H9 (cell line): ENCODE measurements at regions not wholly inside any gene's neighbourhood (a gene's known extent, or its start where the extent isn't known, plus 50 kb on each side); places are given as distances from the start of the nearest gene placed in this dataset.

Experiments used
- DNase-seq: peaks from one replicate; pipeline ENCODE4 v3.0.0-alpha.2; 2017
- H2AFZ ChIP-seq: one replicate; pipeline ENCODE4 v1.6.1; 2013; ENCODE audit warnings: mild to moderate bottlenecking, low read length, control low read depth, moderate library complexity
- H2AK5ac ChIP-seq: 2 replicates; pipeline ENCODE4 v1.6.1; 2013; ENCODE audit warnings: low read length, control low read depth, mixed read lengths; ENCODE audit not compliant: insufficient read length
- H2BK120ac ChIP-seq: one replicate; pipeline ENCODE4 v1.6.1; 2013; ENCODE audit warnings: low read depth, mild to moderate bottlenecking, low read length, control low read depth, inconsistent platforms; ENCODE audit not compliant: poor library complexity, severe bottlenecking
- H2BK12ac ChIP-seq: 2 replicates; pipeline ENCODE4 v1.6.1; 2013; ENCODE audit warnings: low read length, control low read depth, mixed read lengths, low read depth; ENCODE audit not compliant: insufficient read length
- H2BK15ac ChIP-seq: 2 replicates; pipeline ENCODE4 v1.6.1; 2013; ENCODE audit warnings: low read depth, low read length, control low read depth
- H2BK20ac ChIP-seq: one replicate; pipeline ENCODE4 v1.6.1; 2013; ENCODE audit warnings: low read depth, mild to moderate bottlenecking, low read length, control low read depth, inconsistent platforms; ENCODE audit not compliant: poor library complexity, severe bottlenecking
- H2BK5ac ChIP-seq: 2 replicates; pipeline ENCODE4 v1.6.1; 2013; ENCODE audit warnings: low read length, control low read depth, mixed read lengths; ENCODE audit not compliant: insufficient read length
- H3K14ac ChIP-seq: 2 replicates; pipeline ENCODE4 v1.6.1; 2013; ENCODE audit warnings: low read length, control low read depth; ENCODE audit not compliant: insufficient read depth
- H3K18ac ChIP-seq: 2 replicates; pipeline ENCODE4 v1.6.1; 2013; ENCODE audit warnings: low read depth, mild to moderate bottlenecking, mixed read lengths, low read length, control low read depth; ENCODE audit not compliant: insufficient read length
- H3K23ac ChIP-seq: 2 replicates; pipeline ENCODE4 v1.6.1; 2013; ENCODE audit warnings: low read length, control low read depth, mixed read lengths, low read depth; ENCODE audit not compliant: insufficient read length
- H3K23me2 ChIP-seq: 2 replicates; pipeline ENCODE4 v1.6.1; 2013; ENCODE audit warnings: low read depth, mild to moderate bottlenecking, mixed read lengths, low read length, control low read depth; ENCODE audit not compliant: insufficient read length, poor library complexity, severe bottlenecking
- H3K27ac ChIP-seq: 2 replicates; pipeline ENCODE4 v1.5.1; 2013; ENCODE audit warnings: low read length, control low read depth, mixed read lengths, low read depth; ENCODE audit not compliant: insufficient read length
- H3K27me3 ChIP-seq: 2 replicates; pipeline ENCODE4 v1.6.1; 2013; ENCODE audit warnings: low read length, control low read depth, inconsistent platforms; ENCODE audit not compliant: insufficient read depth
- H3K4ac ChIP-seq: 2 replicates; pipeline ENCODE4 v1.6.1; 2013; ENCODE audit warnings: low read depth, mild to moderate bottlenecking, control low read depth, inconsistent platforms, low read length, moderate library complexity
- H3K4me1 ChIP-seq: 2 replicates; pipeline ENCODE4 v1.6.1; 2013; ENCODE audit warnings: low read length, control low read depth, inconsistent platforms; ENCODE audit not compliant: insufficient read depth
- H3K4me2 ChIP-seq: 2 replicates; pipeline ENCODE4 v1.6.1; 2013; ENCODE audit warnings: low read length, control low read depth, mixed read lengths; ENCODE audit not compliant: insufficient read length, insufficient read depth
- H3K56ac ChIP-seq: 2 replicates; pipeline ENCODE4 v1.6.1; 2013; ENCODE audit warnings: low read depth, mild to moderate bottlenecking, mixed read lengths, low read length, control low read depth; ENCODE audit not compliant: insufficient read length
- H3K79me1 ChIP-seq: 2 replicates; pipeline ENCODE4 v1.6.1; 2013; ENCODE audit warnings: low read depth, mild to moderate bottlenecking, moderate library complexity, low read length, control low read depth, inconsistent platforms; ENCODE audit not compliant: insufficient read depth, poor library complexity, severe bottlenecking
- H3K79me2 ChIP-seq: 2 replicates; pipeline ENCODE4 v1.6.1; 2013; ENCODE audit warnings: low read length, control low read depth, inconsistent platforms; ENCODE audit not compliant: insufficient read depth
- H3K9ac ChIP-seq: 2 replicates; pipeline ENCODE4 v1.6.1; 2013; ENCODE audit warnings: low read length, control low read depth, mixed read lengths; ENCODE audit not compliant: insufficient read length; ENCODE audit errors: extremely low read depth
- H3K9me3 ChIP-seq: one replicate; pipeline ENCODE4 v1.6.1; 2013; ENCODE audit warnings: low read depth, low read length, inconsistent platforms; ENCODE audit not compliant: control insufficient read depth
- H3T11ph ChIP-seq: one replicate; pipeline ENCODE4 v1.6.1; 2013; ENCODE audit warnings: mild to moderate bottlenecking, low read length, control low read depth, inconsistent platforms
- H4K20me1 ChIP-seq: one replicate; pipeline ENCODE4 v1.6.1; 2013; ENCODE audit not compliant: control insufficient read depth, insufficient read length, insufficient read depth
- H4K5ac ChIP-seq: 2 replicates; pipeline ENCODE4 v1.6.1; 2013; ENCODE audit warnings: low read depth, mild to moderate bottlenecking, mixed read lengths, low read length, control low read depth; ENCODE audit not compliant: insufficient read length
- H4K8ac ChIP-seq: replicated peaks from 2 replicates; pipeline ENCODE4 v1.6.1; 2013; ENCODE audit warnings: low read length, control low read depth, mixed read lengths, low read depth; ENCODE audit not compliant: insufficient read length
- H4K91ac ChIP-seq: 2 replicates; pipeline ENCODE4 v1.6.1; 2013; ENCODE audit warnings: low read depth, mild to moderate bottlenecking, moderate library complexity, mixed read lengths, low read length, control low read depth; ENCODE audit not compliant: insufficient read length
- H3K27ac Mint-ChIP-seq, 3 experiments: 2 replicates in 2 of 3; 3 replicates in 1 of 3; pipeline ENCODE4 v1.8.0; 2020 to 2021; ENCODE audit warnings: mixed read lengths in 3 of 3, mild to moderate bottlenecking in 1 of 3, moderate library complexity in 1 of 3
- H3K27me3 Mint-ChIP-seq: 2 replicates; pipeline ENCODE4 v1.8.0; 2021; ENCODE audit warnings: low read depth, mild to moderate bottlenecking, moderate library complexity, mixed read lengths
- H3K36me3 Mint-ChIP-seq, 3 experiments: 2 replicates in 2 of 3; 3 replicates in 1 of 3; pipeline ENCODE4 v1.8.0; 2020 to 2021; ENCODE audit warnings: low read depth in 3 of 3, mixed read lengths in 3 of 3; ENCODE audit not compliant: insufficient read depth in 1 of 3
- H3K4me1 Mint-ChIP-seq, 2 experiments: 2 replicates each; pipeline ENCODE4 v1.8.0; 2020; ENCODE audit warnings: mixed read lengths in 2 of 2
- H3K4me3 Mint-ChIP-seq, 2 experiments: 2 replicates in 1 of 2; 3 replicates in 1 of 2; pipeline ENCODE4 v1.8.0; 2020 to 2021; ENCODE audit warnings: mild to moderate bottlenecking in 2 of 2, mixed read lengths in 2 of 2, moderate library complexity in 1 of 2
- H3K9me3 Mint-ChIP-seq, 2 experiments: 2 replicates in 1 of 2; 3 replicates in 1 of 2; pipeline ENCODE4 v1.8.0; 2020; ENCODE audit warnings: mild to moderate bottlenecking in 2 of 2, mixed read lengths in 2 of 2, moderate library complexity in 1 of 2
- WGBS: extraction: QIAGEN DNeasy Blood & Tissue Kit; methylation state at CpG from one replicate; pipeline ENCODE4 v1.1.7; 2013; ENCODE audit warnings: missing lambda C conversion rate, low lambda C conversion rate, mixed read lengths; ENCODE audit not compliant: insufficient read length; ENCODE audit errors: extremely low coverage; 5-methylcytosine and 5-hydroxymethylcytosine counted together
- TF ChIP-seq, protein P1 (sequence below): fragments of 200-600 bp; sonication (generic); conservative IDR thresholded peaks from 3 replicates; pipeline ENCODE4 v1.8.0; 2021; ENCODE audit warnings: antibody characterized with exemption, mild to moderate bottlenecking

DNA sequence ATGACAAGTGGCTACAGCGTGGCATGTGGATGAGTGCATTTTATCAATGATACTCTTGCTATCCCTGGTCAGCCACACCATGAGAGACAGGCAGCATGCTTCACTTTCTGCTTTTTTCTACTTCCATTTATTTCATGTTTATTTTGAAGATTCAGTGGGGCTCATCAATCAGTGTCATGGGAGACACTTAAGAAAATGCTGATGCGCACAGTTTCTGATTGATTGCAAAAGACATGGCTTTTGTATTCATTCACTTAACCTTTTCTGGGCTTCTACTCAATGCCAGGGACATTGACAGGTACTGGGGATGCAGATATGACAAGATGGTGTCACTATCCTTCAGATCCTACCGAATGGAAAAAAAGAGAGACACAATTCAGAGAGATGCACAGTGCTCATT is 50.9 kb upstream of the CFAP161 start:
- Histone ChIP-seq H2AK5ac (no peak overlapping the region), H2BK5ac (no peak overlapping the region), H2BK15ac (no peak overlapping the region), H3K23me2 (no peaks in the 10 kb centered on the region), H3K14ac (no peak overlapping the region), H3K27ac (no peak overlapping the region), H3T11ph (no peak overlapping the region), H4K91ac (no peak overlapping the region), H3K4me2 (no peak overlapping the region), H3K9me3 (no peaks in the 10 kb centered on the region), H3K79me1 (no peaks in the 10 kb centered on the region), H4K5ac (no peak overlapping the region), H3K18ac (no peak overlapping the region), H3K4ac (no peak overlapping the region), H2BK120ac (no peak overlapping the region), H2BK12ac (no peak overlapping the region), H3K56ac (no peak overlapping the region), H3K79me2 (no peaks in the 10 kb centered on the region), H3K27me3 (no peaks in the 10 kb centered on the region), H4K8ac (no peak overlapping the region), H3K4me1 (no peaks in the 10 kb centered on the region), H3K9ac (no peak overlapping the region), H4K20me1 (no peaks in the 10 kb centered on the region), H3K23ac (no peak overlapping the region), H2AFZ (no peak overlapping the region), H2BK20ac (no peak overlapping the region)
- peak overlapping the region in 1 of 3 experiments; percentile 63; a peak in 1 of 7 replicates for H3K27ac Mint-ChIP-seq
- H3K4me1 Mint-ChIP-seq: no peaks in the 10 kb centered on the region
- TF ChIP-seq, protein P1, sequence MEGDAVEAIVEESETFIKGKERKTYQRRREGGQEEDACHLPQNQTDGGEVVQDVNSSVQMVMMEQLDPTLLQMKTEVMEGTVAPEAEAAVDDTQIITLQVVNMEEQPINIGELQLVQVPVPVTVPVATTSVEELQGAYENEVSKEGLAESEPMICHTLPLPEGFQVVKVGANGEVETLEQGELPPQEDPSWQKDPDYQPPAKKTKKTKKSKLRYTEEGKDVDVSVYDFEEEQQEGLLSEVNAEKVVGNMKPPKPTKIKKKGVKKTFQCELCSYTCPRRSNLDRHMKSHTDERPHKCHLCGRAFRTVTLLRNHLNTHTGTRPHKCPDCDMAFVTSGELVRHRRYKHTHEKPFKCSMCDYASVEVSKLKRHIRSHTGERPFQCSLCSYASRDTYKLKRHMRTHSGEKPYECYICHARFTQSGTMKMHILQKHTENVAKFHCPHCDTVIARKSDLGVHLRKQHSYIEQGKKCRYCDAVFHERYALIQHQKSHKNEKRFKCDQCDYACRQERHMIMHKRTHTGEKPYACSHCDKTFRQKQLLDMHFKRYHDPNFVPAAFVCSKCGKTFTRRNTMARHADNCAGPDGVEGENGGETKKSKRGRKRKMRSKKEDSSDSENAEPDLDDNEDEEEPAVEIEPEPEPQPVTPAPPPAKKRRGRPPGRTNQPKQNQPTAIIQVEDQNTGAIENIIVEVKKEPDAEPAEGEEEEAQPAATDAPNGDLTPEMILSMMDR: no peak
- no CpG with 5 or more reads among the region's 3 CpGs for WGBS
- DNase-seq: no peak
- H3K27me3 Mint-ChIP-seq: peaks cover 4% of the 10 kb centered on the region; the same call in 1 of the 2 replicates
- H3K4me3 Mint-ChIP-seq: no peak overlapping the region
- H3K9me3 Mint-ChIP-seq: no peaks in the 10 kb centered on the region
- H3K36me3 Mint-ChIP-seq: no peaks in the 10 kb centered on the region; a peak in 1 of 7 replicates
